Mucosa of gallbladder (tissue), 1 donor: ENCODE measurements at regions not wholly inside any gene's neighbourhood (a gene's known extent, or its start where the extent isn't known, plus 50 kb on each side); places are given as distances from the start of the nearest gene placed in this dataset.

ENCODE experiments used
- DNase-seq: peaks from one replicate; pipeline ENCODE4 v3.0.0-alpha.2; 2020; ENCODE audit warnings: low spot score
- donor health status: DM: no; HTN: no; CAD: no.

- DNase-seq: no peak
Observed at GRCh38 chr16:9567666-9568065, 476.2 kb downstream of the HAPSTR1 start.

GRCh38 chr16:9568261-9568660 is 476.8 kb downstream of the HAPSTR1 start:
- no peak for DNase-seq

GRCh38 chr16:9570521-9570920 is 479.1 kb downstream of the HAPSTR1 start:
- no peak for DNase-seq

- no peak for DNase-seq
Observed at GRCh38 chr16:9578459-9578858, 487.0 kb downstream of the HAPSTR1 start.

GRCh38 chr16:9580025-9580424 is 488.6 kb downstream of the HAPSTR1 start:
- DNase-seq: no peak

- no peak for DNase-seq
Observed at GRCh38 chr16:9593440-9593839, 502.0 kb downstream of the HAPSTR1 start.

GRCh38 chr16:9594047-9594446 is 502.6 kb downstream of the HAPSTR1 start:
- no peak for DNase-seq

- no peak for DNase-seq
Observed at GRCh38 chr16:9594946-9595345, 503.5 kb downstream of the HAPSTR1 start.

GRCh38 chr16:9595393-9595792 is 503.9 kb downstream of the HAPSTR1 start:
- no peak for DNase-seq

- DNase-seq: no peak
Observed at GRCh38 chr16:9596788-9597187, 505.3 kb downstream of the HAPSTR1 start.

GRCh38 chr16:9597967-9598730 is 506.7 kb downstream of the HAPSTR1 start:
- DNase-seq: no peak

GRCh38 chr16:9598731-9599083 is 507.3 kb downstream of the HAPSTR1 start:
- no peak for DNase-seq

- no peak for DNase-seq
Observed at GRCh38 chr16:9599415-9600120, 508.1 kb downstream of the HAPSTR1 start.

GRCh38 chr16:9602189-9602588 is 510.7 kb downstream of the HAPSTR1 start:
- no peak for DNase-seq

- no peak for DNase-seq
Observed at GRCh38 chr16:9603316-9603715, 511.9 kb downstream of the HAPSTR1 start.

GRCh38 chr16:9607515-9608230 is 516.2 kb downstream of the HAPSTR1 start:
- no peak for DNase-seq

GRCh38 chr16:9610727-9611126 is 519.3 kb downstream of the HAPSTR1 start:
- no peak for DNase-seq

GRCh38 chr16:9612267-9612666 is 520.8 kb downstream of the HAPSTR1 start:
- no peak for DNase-seq

GRCh38 chr16:9614389-9614788 is 522.9 kb downstream of the HAPSTR1 start:
- no peak for DNase-seq

- DNase-seq: no peak
Observed at GRCh38 chr16:9622268-9622667, 530.8 kb downstream of the HAPSTR1 start.

GRCh38 chr16:9625122-9625521 is 533.7 kb downstream of the HAPSTR1 start:
- no peak for DNase-seq

GRCh38 chr16:9627427-9627826 is 536.0 kb downstream of the HAPSTR1 start:
- no peak for DNase-seq

- DNase-seq: no peak
Observed at GRCh38 chr16:9630119-9630518, 538.7 kb downstream of the HAPSTR1 start.
